ENCODE measurements at regions not wholly inside any gene's neighbourhood (a gene's known extent, or its start where the extent isn't known, plus 50 kb on each side); places are given as distances from the start of the nearest gene placed in this dataset.

DNA sequence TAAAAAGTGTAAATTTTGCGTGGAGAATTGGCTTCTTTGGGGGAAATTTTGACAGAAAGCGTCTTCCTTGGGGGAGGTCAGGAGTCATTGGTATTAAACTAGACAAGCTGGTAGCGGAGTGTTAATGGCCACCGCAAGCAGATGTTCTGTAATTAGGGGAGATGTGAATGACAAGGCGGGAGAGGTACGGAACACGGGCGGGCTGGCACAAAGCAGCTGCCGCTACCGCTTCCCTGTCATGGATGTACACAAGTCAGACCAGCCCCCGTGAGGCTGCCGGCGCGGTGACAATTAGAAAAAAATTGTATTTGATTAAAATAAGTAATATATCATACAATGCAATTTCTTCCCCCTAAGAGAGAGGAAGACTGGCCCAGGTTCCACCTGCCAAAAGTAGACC is 501.6 kb downstream of the VRK1 start:
- H3K27ac ChIP-seq, result no peak overlapping the region
- H3K9me3 ChIP-seq, result no peaks in the 10 kb centered on the region
- H3K36me3 ChIP-seq, result no peaks in the 10 kb centered on the region
- 78 to 87% methylated on average over 8 to 14 of the region's 14 CpGs for WGBS, 2 donors (ENCODE audit: low coverage in 1 of 2)
- ATAC-seq, result no peak
- H3K27me3 ChIP-seq, result peaks cover 19% of the 10 kb centered on the region
- H3K4me1 ChIP-seq, result no peaks in the 10 kb centered on the region
- no peak for TF ChIP-seq POLR2A (IDR thresholded peaks at IDR 0.05)
- no peak for TF ChIP-seq EP300 (IDR thresholded peaks at IDR 0.05)
- TF ChIP-seq POLR2AphosphoS5 (IDR thresholded peaks at IDR 0.05), result no peak
- H3K4me3 ChIP-seq, result no peak overlapping the region

DNA sequence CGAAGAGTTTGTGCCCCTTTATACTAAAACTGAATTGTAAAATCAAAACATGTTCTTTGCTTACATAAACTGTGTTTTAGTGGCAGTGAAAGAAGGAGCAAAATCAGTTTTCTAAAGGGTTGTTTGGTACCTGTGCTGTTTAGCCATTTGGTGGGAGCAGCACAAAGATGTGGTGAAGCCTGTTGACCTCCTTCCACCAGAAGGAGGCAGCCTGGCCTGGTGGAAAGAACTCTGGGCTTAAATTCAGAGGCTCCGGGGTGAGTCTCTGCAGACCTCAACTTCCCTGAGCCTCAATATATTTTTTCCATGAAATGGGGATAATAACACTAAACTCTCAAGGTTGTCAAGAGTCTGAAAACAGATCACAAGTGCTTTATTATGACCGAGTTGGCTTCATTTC is 502.5 kb downstream of the VRK1 start:
- Histone ChIP-seq H3K36me3 (no peaks in the 10 kb centered on the region), H3K27ac (no peak overlapping the region), H3K4me3 (no peak overlapping the region), H3K27me3 (peaks cover 19% of the 10 kb centered on the region), H3K4me1 (no peaks in the 10 kb centered on the region), H3K9me3 (no peaks in the 10 kb centered on the region)
- WGBS, 2 donors (ENCODE audit: low coverage in 1 of 2), result 40 to 77% methylated on average over 2 to 3 of the region's 3 CpGs
- no peak for TF ChIP-seq POLR2AphosphoS5 (IDR thresholded peaks at IDR 0.05)
- ATAC-seq, result no peak

- H3K4me3 ChIP-seq, result no peak overlapping the region
- H3K36me3 ChIP-seq, result no peaks in the 10 kb centered on the region
- H3K27ac ChIP-seq, result no peak overlapping the region
- no peaks in the 10 kb centered on the region for H3K4me1 ChIP-seq
- no peak for TF ChIP-seq POLR2A (IDR thresholded peaks at IDR 0.05)
- no peak for TF ChIP-seq POLR2AphosphoS5 (IDR thresholded peaks at IDR 0.05)
- no peak for TF ChIP-seq CTCF (IDR thresholded peaks at IDR 0.05)
- no peak for TF ChIP-seq EP300 (IDR thresholded peaks at IDR 0.05)
- ATAC-seq, result no peak
- 33 to 61% methylated on average over 2 to 4 of the region's 4 CpGs for WGBS, 2 donors (ENCODE audit: low coverage in 1 of 2)
- H3K9me3 ChIP-seq, result no peaks in the 10 kb centered on the region
- peaks cover 19% of the 10 kb centered on the region for H3K27me3 ChIP-seq
Measured at GRCh38 chr14:97301931-97302559, 504.9 kb downstream of the VRK1 start.

- Histone ChIP-seq H3K4me1 (no peaks in the 10 kb centered on the region), H3K27me3 (no peaks in the 10 kb centered on the region), H3K4me3 (no peak overlapping the region), H3K27ac (no peak overlapping the region), H3K36me3 (no peaks in the 10 kb centered on the region), H3K9me3 (no peaks in the 10 kb centered on the region)
- WGBS, 2 donors (ENCODE audit: low coverage in 1 of 2), result 26 to 40% methylated on average over 2 to 3 of the region's 3 CpGs
- no peak for ATAC-seq
- TF ChIP-seq POLR2AphosphoS5 (IDR thresholded peaks at IDR 0.05), result no peak
- TF ChIP-seq POLR2A (IDR thresholded peaks at IDR 0.05), result no peak
- no peak for TF ChIP-seq EP300 (IDR thresholded peaks at IDR 0.05)
- TF ChIP-seq CTCF (IDR thresholded peaks at IDR 0.05), result no peak
Measured at GRCh38 chr14:97306133-97306759, 509.1 kb downstream of the VRK1 start.

GRCh38 chr14:97306760-97307246 is 509.6 kb downstream of the VRK1 start:
- no peak overlapping the region for H3K4me3 ChIP-seq
- H3K9me3 ChIP-seq, result no peaks in the 10 kb centered on the region
- H3K36me3 ChIP-seq, result no peaks in the 10 kb centered on the region
- TF ChIP-seq EP300 (IDR thresholded peaks at IDR 0.05) (no peak), POLR2A (IDR thresholded peaks at IDR 0.05) (no peak), CTCF (IDR thresholded peaks at IDR 0.05) (no peak), POLR2AphosphoS5 (IDR thresholded peaks at IDR 0.05) (no peak)
- 37 to 52% methylated on average over 4 of the region's 4 CpGs for WGBS, 2 donors (ENCODE audit: low coverage in 1 of 2)
- no peaks in the 10 kb centered on the region for H3K27me3 ChIP-seq
- H3K4me1 ChIP-seq, result no peaks in the 10 kb centered on the region
- no peak for ATAC-seq
- H3K27ac ChIP-seq, result no peak overlapping the region

DNA sequence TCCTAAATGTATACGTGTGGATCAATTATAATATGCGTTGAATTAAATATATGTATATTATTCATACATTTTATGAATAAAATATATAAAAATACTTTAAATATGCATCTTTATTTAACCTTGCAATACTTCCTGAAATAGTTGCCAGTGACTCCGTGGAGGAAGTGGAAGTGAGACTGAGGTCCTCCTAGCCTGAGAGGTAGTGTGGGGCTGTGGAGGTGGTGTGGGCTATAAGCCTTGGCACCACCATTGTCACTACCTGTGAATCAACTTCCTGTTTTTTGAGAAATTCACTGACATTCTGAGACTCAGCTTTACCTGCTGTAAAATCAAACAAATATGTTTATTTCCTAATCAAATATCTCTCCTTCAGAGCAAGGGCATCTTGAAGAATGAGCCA is 514.2 kb downstream of the VRK1 start:
- Histone ChIP-seq H3K9me3 (peaks cover 0 to 20% (median 0%) of the 10 kb centered on the region in 3 donors), H3K36me3 (no peaks in the 10 kb centered on the region), H3K27me3 (no peaks in the 10 kb centered on the region), H3K4me1 (no peaks in the 10 kb centered on the region), H3K4me3 (no peak overlapping the region), H3K27ac (no peak overlapping the region)
- TF ChIP-seq POLR2A (IDR thresholded peaks at IDR 0.05) (no peak), EP300 (IDR thresholded peaks at IDR 0.05) (no peak), CTCF (IDR thresholded peaks at IDR 0.05) (no peak), POLR2AphosphoS5 (IDR thresholded peaks at IDR 0.05) (no peak)
- ATAC-seq, result no peak
- 86 to 92% methylated on average over 3 of the region's 3 CpGs for WGBS, 2 donors (ENCODE audit: low coverage in 1 of 2)
